ENCODE measurements at regions not wholly inside any gene's neighbourhood (a gene's known extent, or its start where the extent isn't known, plus 50 kb on each side); places are given as distances from the start of the nearest gene placed in this dataset.

GRCh38 chr19:29326849-29327840 is 114.2 kb upstream of the UQCRFS1 start:
- Histone ChIP-seq H3K27me3 (replicated peaks in 2 of 5; ENCODE audit: control insufficient read depth in 4 of 5, insufficient read depth in 5 of 5, low read length in 4 of 5) (no peaks in the 10 kb centered on the region), H3K9me3 (ENCODE audit: control extremely low read depth in 1 of 5, control insufficient read depth in 4 of 5, insufficient read depth in 2 of 5, low read depth in 1 of 5, low read length in 4 of 5) (peaks cover 0 to 4% (median 0%) of the 10 kb centered on the region in 5 experiments), H3K4me1 (ENCODE audit: control extremely low read depth in 1 of 4, control insufficient read depth in 4 of 4, insufficient read depth in 4 of 4, low read length in 3 of 4) (no peaks in the 10 kb centered on the region), H3K4me3 (ENCODE audit: control insufficient read depth in 1 of 7, extremely low read depth in 1 of 7, insufficient read depth in 4 of 7, low read depth in 2 of 7, low read length in 6 of 7) (no peak overlapping the region), H3K27ac (ENCODE audit: insufficient read depth in 1 of 2, low read depth in 1 of 2, low read length in 2 of 2, poor library complexity in 1 of 2, severe bottlenecking in 2 of 2) (no peak overlapping the region), H3K36me3 (ENCODE audit: control insufficient read depth in 4 of 4, insufficient read depth in 4 of 4, low read length in 3 of 4) (no peaks in the 10 kb centered on the region)
- POLR2A ChIA-PET: no interaction called here
- no peak for DNase-seq
- CTCF ChIA-PET: no interaction called here
- 53% methylated on average over 10 of the region's 14 CpGs for WGBS (ENCODE audit: insufficient coverage)

- Histone ChIP-seq H3K27me3 (replicated peaks in 2 of 5; ENCODE audit: control insufficient read depth in 4 of 5, insufficient read depth in 5 of 5, low read length in 4 of 5) (no peaks in the 10 kb centered on the region), H3K9me3 (ENCODE audit: control extremely low read depth in 1 of 5, control insufficient read depth in 4 of 5, insufficient read depth in 2 of 5, low read depth in 1 of 5, low read length in 4 of 5) (peaks cover 0 to 4% (median 0%) of the 10 kb centered on the region in 5 experiments), H3K4me1 (ENCODE audit: control extremely low read depth in 1 of 4, control insufficient read depth in 4 of 4, insufficient read depth in 4 of 4, low read length in 3 of 4) (no peaks in the 10 kb centered on the region), H3K4me3 (ENCODE audit: control insufficient read depth in 1 of 7, extremely low read depth in 1 of 7, insufficient read depth in 4 of 7, low read depth in 2 of 7, low read length in 6 of 7) (no peak overlapping the region), H3K36me3 (ENCODE audit: control insufficient read depth in 4 of 4, insufficient read depth in 4 of 4, low read length in 3 of 4) (no peaks in the 10 kb centered on the region), H3K27ac (ENCODE audit: insufficient read depth in 1 of 2, low read depth in 1 of 2, low read length in 2 of 2, poor library complexity in 1 of 2, severe bottlenecking in 2 of 2) (no peak overlapping the region)
- ChIA-PET CTCF (no interaction called here), POLR2A (no interaction called here)
- WGBS (ENCODE audit: insufficient coverage): 80% methylated on average over 1 of the region's 2 CpGs
- no peak for DNase-seq
Observed at GRCh38 chr19:29328586-29328985, 115.6 kb upstream of the UQCRFS1 start.

GRCh38 chr19:29329460-29330134 is 116.6 kb upstream of the UQCRFS1 start:
- POLR2A ChIA-PET: no interaction called here
- 68% methylated on average over 4 of the region's 5 CpGs for WGBS (ENCODE audit: insufficient coverage)
- Histone ChIP-seq H3K4me1 (ENCODE audit: control extremely low read depth in 1 of 4, control insufficient read depth in 4 of 4, insufficient read depth in 4 of 4, low read length in 3 of 4) (no peaks in the 10 kb centered on the region), H3K4me3 (ENCODE audit: control insufficient read depth in 1 of 7, extremely low read depth in 1 of 7, insufficient read depth in 4 of 7, low read depth in 2 of 7, low read length in 6 of 7) (no peak overlapping the region), H3K9me3 (ENCODE audit: control extremely low read depth in 1 of 5, control insufficient read depth in 4 of 5, insufficient read depth in 2 of 5, low read depth in 1 of 5, low read length in 4 of 5) (peaks cover 0 to 4% (median 0%) of the 10 kb centered on the region in 5 experiments), H3K36me3 (ENCODE audit: control insufficient read depth in 4 of 4, insufficient read depth in 4 of 4, low read length in 3 of 4) (no peaks in the 10 kb centered on the region), H3K27ac (ENCODE audit: insufficient read depth in 1 of 2, low read depth in 1 of 2, low read length in 2 of 2, poor library complexity in 1 of 2, severe bottlenecking in 2 of 2) (no peak overlapping the region), H3K27me3 (replicated peaks in 2 of 5; ENCODE audit: control insufficient read depth in 4 of 5, insufficient read depth in 5 of 5, low read length in 4 of 5) (no peaks in the 10 kb centered on the region)
- peak in 2 of 3 donors; percentile 1 to 9 for DNase-seq
- CTCF ChIA-PET: no interaction called here

DNA sequence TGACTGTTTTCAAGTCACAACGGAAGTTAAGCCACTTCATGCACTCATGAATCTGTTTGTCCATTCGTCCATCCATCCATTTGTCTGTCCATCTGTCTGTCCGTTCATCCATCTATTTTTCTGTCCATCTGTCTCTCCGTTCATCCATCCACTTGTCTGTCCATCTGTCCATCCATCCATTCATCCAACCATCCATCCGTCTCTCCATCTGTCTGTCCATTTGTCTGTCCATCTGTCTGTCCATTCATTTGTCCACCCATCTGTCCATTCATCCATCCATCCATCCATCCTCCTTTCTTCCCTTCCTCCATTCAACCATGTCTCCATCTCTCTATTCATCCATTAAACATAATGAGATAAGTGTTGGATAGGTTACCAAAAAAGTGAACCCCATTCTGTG is 123.5 kb upstream of the UQCRFS1 start:
- Histone ChIP-seq H3K36me3 (ENCODE audit: control insufficient read depth in 4 of 4, insufficient read depth in 4 of 4, low read length in 3 of 4) (no peaks in the 10 kb centered on the region), H3K27ac (ENCODE audit: insufficient read depth in 1 of 2, low read depth in 1 of 2, low read length in 2 of 2, poor library complexity in 1 of 2, severe bottlenecking in 2 of 2) (no peak overlapping the region), H3K27me3 (replicated peaks in 2 of 5; ENCODE audit: control insufficient read depth in 4 of 5, insufficient read depth in 5 of 5, low read length in 4 of 5) (no peaks in the 10 kb centered on the region), H3K4me1 (ENCODE audit: control extremely low read depth in 1 of 4, control insufficient read depth in 4 of 4, insufficient read depth in 4 of 4, low read length in 3 of 4) (no peaks in the 10 kb centered on the region), H3K4me3 (ENCODE audit: control insufficient read depth in 1 of 7, extremely low read depth in 1 of 7, insufficient read depth in 4 of 7, low read depth in 2 of 7, low read length in 6 of 7) (no peak overlapping the region), H3K9me3 (ENCODE audit: control extremely low read depth in 1 of 5, control insufficient read depth in 4 of 5, insufficient read depth in 2 of 5, low read depth in 1 of 5, low read length in 4 of 5) (peaks cover 0 to 3% (median 0%) of the 10 kb centered on the region in 5 experiments)
- no peak for DNase-seq
- POLR2A ChIA-PET: no interaction called here
- 84% methylated on average over 5 of the region's 5 CpGs for WGBS (ENCODE audit: insufficient coverage)
- CTCF ChIA-PET: no interaction called here

GRCh38 chr19:29337029-29337428 is 124.1 kb upstream of the UQCRFS1 start:
- no peak overlapping the region for H3K4me3 ChIP-seq (ENCODE audit: control insufficient read depth in 1 of 7, extremely low read depth in 1 of 7, insufficient read depth in 4 of 7, low read depth in 2 of 7, low read length in 6 of 7)
- DNase-seq: no peak
- H3K27ac ChIP-seq (ENCODE audit: insufficient read depth in 1 of 2, low read depth in 1 of 2, low read length in 2 of 2, poor library complexity in 1 of 2, severe bottlenecking in 2 of 2): no peak overlapping the region
- WGBS (ENCODE audit: insufficient coverage): 67% methylated on average over 5 of the region's 6 CpGs
- no peaks in the 10 kb centered on the region for H3K27me3 ChIP-seq (replicated peaks in 2 of 5; ENCODE audit: control insufficient read depth in 4 of 5, insufficient read depth in 5 of 5, low read length in 4 of 5)
- POLR2A ChIA-PET: no interaction called here
- H3K4me1 ChIP-seq (ENCODE audit: control extremely low read depth in 1 of 4, control insufficient read depth in 4 of 4, insufficient read depth in 4 of 4, low read length in 3 of 4): no peaks in the 10 kb centered on the region
- H3K9me3 ChIP-seq (ENCODE audit: control extremely low read depth in 1 of 5, control insufficient read depth in 4 of 5, insufficient read depth in 2 of 5, low read depth in 1 of 5, low read length in 4 of 5): peaks cover 0 to 3% (median 0%) of the 10 kb centered on the region in 5 experiments
- CTCF ChIA-PET: no interaction called here
- no peaks in the 10 kb centered on the region for H3K36me3 ChIP-seq (ENCODE audit: control insufficient read depth in 4 of 4, insufficient read depth in 4 of 4, low read length in 3 of 4)

- H3K4me3 ChIP-seq (ENCODE audit: control insufficient read depth in 1 of 7, extremely low read depth in 1 of 7, insufficient read depth in 4 of 7, low read depth in 2 of 7, low read length in 6 of 7): no peak overlapping the region
- no peak for DNase-seq
- ChIA-PET POLR2A (no interaction called here), CTCF (no interaction called here)
- H3K27me3 ChIP-seq (replicated peaks in 2 of 5; ENCODE audit: control insufficient read depth in 4 of 5, insufficient read depth in 5 of 5, low read length in 4 of 5): no peaks in the 10 kb centered on the region
- H3K4me1 ChIP-seq (ENCODE audit: control extremely low read depth in 1 of 4, control insufficient read depth in 4 of 4, insufficient read depth in 4 of 4, low read length in 3 of 4): no peaks in the 10 kb centered on the region
- H3K27ac ChIP-seq (ENCODE audit: insufficient read depth in 1 of 2, low read depth in 1 of 2, low read length in 2 of 2, poor library complexity in 1 of 2, severe bottlenecking in 2 of 2): no peak overlapping the region
- H3K9me3 ChIP-seq (ENCODE audit: control extremely low read depth in 1 of 5, control insufficient read depth in 4 of 5, insufficient read depth in 2 of 5, low read depth in 1 of 5, low read length in 4 of 5): peaks cover 0 to 14% (median 2%) of the 10 kb centered on the region in 5 experiments
- no CpG with 5 or more reads among the region's 1 CpG for WGBS (ENCODE audit: insufficient coverage)
- no peaks in the 10 kb centered on the region for H3K36me3 ChIP-seq (ENCODE audit: control insufficient read depth in 4 of 4, insufficient read depth in 4 of 4, low read length in 3 of 4)
Observed at GRCh38 chr19:29338480-29338879, 125.5 kb upstream of the UQCRFS1 start.

DNA sequence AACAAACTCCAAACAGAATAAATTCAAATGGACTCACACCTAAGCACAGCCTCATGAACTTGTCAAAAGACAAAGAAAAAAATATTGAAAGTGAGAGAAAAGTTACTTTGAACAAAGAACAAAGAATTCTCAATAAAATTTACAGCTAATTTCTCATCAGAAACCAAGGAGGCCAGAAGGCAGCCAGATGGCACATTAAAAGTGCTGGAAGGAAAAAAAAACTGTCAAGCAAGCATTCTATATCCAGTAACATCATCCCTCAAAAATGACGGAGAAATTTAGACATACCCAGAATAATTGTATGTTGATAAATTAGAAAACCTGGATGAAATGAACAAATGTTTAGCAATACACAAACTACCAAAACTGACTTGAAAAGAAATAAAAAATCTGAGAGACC is 129.8 kb upstream of the UQCRFS1 start:
- H3K4me1 ChIP-seq (ENCODE audit: control extremely low read depth in 1 of 4, control insufficient read depth in 4 of 4, insufficient read depth in 4 of 4, low read length in 3 of 4): no peaks in the 10 kb centered on the region
- H3K36me3 ChIP-seq (ENCODE audit: control insufficient read depth in 4 of 4, insufficient read depth in 4 of 4, low read length in 3 of 4): no peaks in the 10 kb centered on the region
- H3K4me3 ChIP-seq (ENCODE audit: control insufficient read depth in 1 of 7, extremely low read depth in 1 of 7, insufficient read depth in 4 of 7, low read depth in 2 of 7, low read length in 6 of 7): no peak overlapping the region
- no peak overlapping the region for H3K27ac ChIP-seq (ENCODE audit: insufficient read depth in 1 of 2, low read depth in 1 of 2, low read length in 2 of 2, poor library complexity in 1 of 2, severe bottlenecking in 2 of 2)
- WGBS (ENCODE audit: insufficient coverage): no CpG with 5 or more reads among the region's 1 CpG
- no peaks in the 10 kb centered on the region for H3K27me3 ChIP-seq (replicated peaks in 2 of 5; ENCODE audit: control insufficient read depth in 4 of 5, insufficient read depth in 5 of 5, low read length in 4 of 5)
- no peak for DNase-seq
- peaks cover 0 to 36% (median 2%) of the 10 kb centered on the region in 5 experiments for H3K9me3 ChIP-seq (ENCODE audit: control extremely low read depth in 1 of 5, control insufficient read depth in 4 of 5, insufficient read depth in 2 of 5, low read depth in 1 of 5, low read length in 4 of 5)
- POLR2A ChIA-PET: no interaction called here
- CTCF ChIA-PET: no interaction called here

Measured in common myeloid progenitor, CD34-positive (primary cell).